ENCODE measurements at regions not wholly inside any gene's neighbourhood (a gene's known extent, or its start where the extent isn't known, plus 50 kb on each side); places are given as distances from the start of the nearest gene placed in this dataset.

GRCh38 chr3:152710549-152710948 lies 124.4 kb upstream of the P2RY1 start:
- 86% methylated on average over 3 of the region's 3 CpGs for WGBS
- no peaks in the 10 kb centered on the region for H3K9me3 ChIP-seq (ENCODE audit: control insufficient read depth in 2 of 2, insufficient read depth in 1 of 2, low read length in 1 of 2)
- no peaks in the 10 kb centered on the region for H3K4me1 ChIP-seq (ENCODE audit: control insufficient read depth in 2 of 2, insufficient read depth in 2 of 2, low read length in 2 of 2)
- no peaks in the 10 kb centered on the region for H3K27me3 ChIP-seq (ENCODE audit: control insufficient read depth in 2 of 2, insufficient read depth in 1 of 2, low read length in 1 of 2)
- H3K36me3 ChIP-seq (ENCODE audit: control insufficient read depth in 2 of 2, insufficient read depth in 2 of 2, low read length in 1 of 2) = no peaks in the 10 kb centered on the region
- no peak overlapping the region for H3K27ac ChIP-seq (ENCODE audit: low read depth in 1 of 2, low read length in 1 of 2)
- no peak overlapping the region for H3K4me3 ChIP-seq (ENCODE audit: low read length in 2 of 2)
- DNase-seq (ENCODE audit: low read depth in 6 of 9, low spot score in 9 of 9) = no peak

GRCh38 chr3:152713989-152714388 lies 120.9 kb upstream of the P2RY1 start:
- DNase-seq (ENCODE audit: low read depth in 6 of 9, low spot score in 9 of 9) = no peak
- no peaks in the 10 kb centered on the region for H3K9me3 ChIP-seq (ENCODE audit: control insufficient read depth in 2 of 2, insufficient read depth in 1 of 2, low read length in 1 of 2)
- no peaks in the 10 kb centered on the region for H3K4me1 ChIP-seq (ENCODE audit: control insufficient read depth in 2 of 2, insufficient read depth in 2 of 2, low read length in 2 of 2)
- no peaks in the 10 kb centered on the region for H3K27me3 ChIP-seq (ENCODE audit: control insufficient read depth in 2 of 2, insufficient read depth in 1 of 2, low read length in 1 of 2)
- H3K36me3 ChIP-seq (ENCODE audit: control insufficient read depth in 2 of 2, insufficient read depth in 2 of 2, low read length in 1 of 2) = no peaks in the 10 kb centered on the region
- no peak overlapping the region for H3K27ac ChIP-seq (ENCODE audit: low read depth in 1 of 2, low read length in 1 of 2)
- H3K4me3 ChIP-seq (ENCODE audit: low read length in 2 of 2) = no peak overlapping the region

- no peak overlapping the region for H3K27ac ChIP-seq (ENCODE audit: low read depth in 1 of 2, low read length in 1 of 2)
- no peaks in the 10 kb centered on the region for H3K9me3 ChIP-seq (ENCODE audit: control insufficient read depth in 2 of 2, insufficient read depth in 1 of 2, low read length in 1 of 2)
- no peak overlapping the region for H3K4me3 ChIP-seq (ENCODE audit: low read length in 2 of 2)
- no peaks in the 10 kb centered on the region for H3K36me3 ChIP-seq (ENCODE audit: control insufficient read depth in 2 of 2, insufficient read depth in 2 of 2, low read length in 1 of 2)
- DNase-seq (ENCODE audit: low read depth in 6 of 9, low spot score in 9 of 9) = no peak
- no peaks in the 10 kb centered on the region for H3K4me1 ChIP-seq (ENCODE audit: control insufficient read depth in 2 of 2, insufficient read depth in 2 of 2, low read length in 2 of 2)
- no peaks in the 10 kb centered on the region for H3K27me3 ChIP-seq (ENCODE audit: control insufficient read depth in 2 of 2, insufficient read depth in 1 of 2, low read length in 1 of 2)
Observed at GRCh38 chr3:152714507-152714906, 120.4 kb upstream of the P2RY1 start.

- DNase-seq (ENCODE audit: low read depth in 6 of 9, low spot score in 9 of 9) = no peak
- WGBS = 95% methylated on average over 3 of the region's 3 CpGs
- no peaks in the 10 kb centered on the region for H3K27me3 ChIP-seq (ENCODE audit: control insufficient read depth in 2 of 2, insufficient read depth in 1 of 2, low read length in 1 of 2)
Observed at GRCh38 chr3:152717252-152717651, 117.7 kb upstream of the P2RY1 start.

GRCh38 chr3:152718810-152719209 lies 116.1 kb upstream of the P2RY1 start:
- Histone ChIP-seq H3K4me1 (ENCODE audit: control insufficient read depth in 2 of 2, insufficient read depth in 2 of 2, low read length in 2 of 2) (no peaks in the 10 kb centered on the region), H3K27ac (ENCODE audit: low read depth in 1 of 2, low read length in 1 of 2) (no peak overlapping the region), H3K4me3 (ENCODE audit: low read length in 2 of 2) (no peak overlapping the region), H3K9me3 (ENCODE audit: control insufficient read depth in 2 of 2, insufficient read depth in 1 of 2, low read length in 1 of 2) (no peaks in the 10 kb centered on the region), H3K27me3 (ENCODE audit: control insufficient read depth in 2 of 2, insufficient read depth in 1 of 2, low read length in 1 of 2) (no peaks in the 10 kb centered on the region), H3K36me3 (ENCODE audit: control insufficient read depth in 2 of 2, insufficient read depth in 2 of 2, low read length in 1 of 2) (no peaks in the 10 kb centered on the region)
- DNase-seq (ENCODE audit: low read depth in 6 of 9, low spot score in 9 of 9) = no peak

More at GRCh38 chr3:152717252-152717651, 117.7 kb upstream of the P2RY1 start:
- H3K27ac ChIP-seq (ENCODE audit: low read depth in 1 of 2, low read length in 1 of 2) = no peak overlapping the region
- no peak overlapping the region for H3K4me3 ChIP-seq (ENCODE audit: low read length in 2 of 2)
- H3K4me1 ChIP-seq (ENCODE audit: control insufficient read depth in 2 of 2, insufficient read depth in 2 of 2, low read length in 2 of 2) = no peaks in the 10 kb centered on the region
- no peaks in the 10 kb centered on the region for H3K9me3 ChIP-seq (ENCODE audit: control insufficient read depth in 2 of 2, insufficient read depth in 1 of 2, low read length in 1 of 2)
- no peaks in the 10 kb centered on the region for H3K36me3 ChIP-seq (ENCODE audit: control insufficient read depth in 2 of 2, insufficient read depth in 2 of 2, low read length in 1 of 2)

- Histone ChIP-seq H3K4me1 (ENCODE audit: control insufficient read depth in 2 of 2, insufficient read depth in 2 of 2, low read length in 2 of 2) (no peaks in the 10 kb centered on the region), H3K4me3 (ENCODE audit: low read length in 2 of 2) (no peak overlapping the region), H3K9me3 (ENCODE audit: control insufficient read depth in 2 of 2, insufficient read depth in 1 of 2, low read length in 1 of 2) (no peaks in the 10 kb centered on the region), H3K36me3 (ENCODE audit: control insufficient read depth in 2 of 2, insufficient read depth in 2 of 2, low read length in 1 of 2) (no peaks in the 10 kb centered on the region), H3K27ac (ENCODE audit: low read depth in 1 of 2, low read length in 1 of 2) (no peak overlapping the region), H3K27me3 (ENCODE audit: control insufficient read depth in 2 of 2, insufficient read depth in 1 of 2, low read length in 1 of 2) (no peaks in the 10 kb centered on the region)
- 89% methylated on average over 2 of the region's 2 CpGs for WGBS
- DNase-seq (ENCODE audit: low read depth in 6 of 9, low spot score in 9 of 9) = no peak
Observed at GRCh38 chr3:152719264-152719663, 115.7 kb upstream of the P2RY1 start.

- Histone ChIP-seq H3K36me3 (ENCODE audit: control insufficient read depth in 2 of 2, insufficient read depth in 2 of 2, low read length in 1 of 2) (no peaks in the 10 kb centered on the region), H3K27me3 (ENCODE audit: control insufficient read depth in 2 of 2, insufficient read depth in 1 of 2, low read length in 1 of 2) (no peaks in the 10 kb centered on the region), H3K27ac (ENCODE audit: low read depth in 1 of 2, low read length in 1 of 2) (no peak overlapping the region), H3K4me1 (ENCODE audit: control insufficient read depth in 2 of 2, insufficient read depth in 2 of 2, low read length in 2 of 2) (no peaks in the 10 kb centered on the region), H3K4me3 (ENCODE audit: low read length in 2 of 2) (no peak overlapping the region), H3K9me3 (ENCODE audit: control insufficient read depth in 2 of 2, insufficient read depth in 1 of 2, low read length in 1 of 2) (no peaks in the 10 kb centered on the region)
- 95% methylated on average over 4 of the region's 4 CpGs for WGBS
- no peak for DNase-seq (ENCODE audit: low read depth in 6 of 9, low spot score in 9 of 9)
Observed at GRCh38 chr3:152720951-152721718, 113.8 kb upstream of the P2RY1 start.

GRCh38 chr3:152724270-152724669 lies 110.7 kb upstream of the P2RY1 start:
- Histone ChIP-seq H3K27ac (ENCODE audit: low read depth in 1 of 2, low read length in 1 of 2) (no peak overlapping the region), H3K36me3 (ENCODE audit: control insufficient read depth in 2 of 2, insufficient read depth in 2 of 2, low read length in 1 of 2) (no peaks in the 10 kb centered on the region), H3K27me3 (ENCODE audit: control insufficient read depth in 2 of 2, insufficient read depth in 1 of 2, low read length in 1 of 2) (no peaks in the 10 kb centered on the region), H3K4me3 (ENCODE audit: low read length in 2 of 2) (no peak overlapping the region), H3K4me1 (ENCODE audit: control insufficient read depth in 2 of 2, insufficient read depth in 2 of 2, low read length in 2 of 2) (no peaks in the 10 kb centered on the region), H3K9me3 (ENCODE audit: control insufficient read depth in 2 of 2, insufficient read depth in 1 of 2, low read length in 1 of 2) (no peaks in the 10 kb centered on the region)
- no peak for DNase-seq (ENCODE audit: low read depth in 6 of 9, low spot score in 9 of 9)
- WGBS = 95% methylated on average over 1 of the region's 1 CpG

- H3K27me3 ChIP-seq (ENCODE audit: control insufficient read depth in 2 of 2, insufficient read depth in 1 of 2, low read length in 1 of 2) = no peaks in the 10 kb centered on the region
- H3K9me3 ChIP-seq (ENCODE audit: control insufficient read depth in 2 of 2, insufficient read depth in 1 of 2, low read length in 1 of 2) = no peaks in the 10 kb centered on the region
- 98% methylated on average over 2 of the region's 2 CpGs for WGBS
- no peak overlapping the region for H3K27ac ChIP-seq (ENCODE audit: low read depth in 1 of 2, low read length in 1 of 2)
- no peak for DNase-seq (ENCODE audit: low read depth in 6 of 9, low spot score in 9 of 9)
- no peak overlapping the region for H3K4me3 ChIP-seq (ENCODE audit: low read length in 2 of 2)
- no peaks in the 10 kb centered on the region for H3K4me1 ChIP-seq (ENCODE audit: control insufficient read depth in 2 of 2, insufficient read depth in 2 of 2, low read length in 2 of 2)
- no peaks in the 10 kb centered on the region for H3K36me3 ChIP-seq (ENCODE audit: control insufficient read depth in 2 of 2, insufficient read depth in 2 of 2, low read length in 1 of 2)
Observed at GRCh38 chr3:152728231-152728980, 106.5 kb upstream of the P2RY1 start.
